GM12872 (cell line): ENCODE measurements at regions not wholly inside any gene's neighbourhood (a gene's known extent, or its start where the extent isn't known, plus 50 kb on each side); places are given as distances from the start of the nearest gene placed in this dataset.

ENCODE experiments used
- CTCF ChIP-seq: IDR thresholded peaks from 3 replicates; pipeline ENCODE4 v1.5.1; 2011; ENCODE audit warnings: low read depth, mild to moderate bottlenecking, low read length, moderate library complexity; ENCODE audit not compliant: insufficient read depth

GRCh38 chr7:136714062-136714461 lies 154.4 kb upstream of the CHRM2 start:
- no peak for TF ChIP-seq CTCF

- TF ChIP-seq CTCF: no peak
These were observed 157.7 kb upstream of the CHRM2 start for GRCh38 chr7:136710751-136711150.

- TF ChIP-seq CTCF: no peak
These were observed 158.6 kb upstream of the CHRM2 start for GRCh38 chr7:136709876-136710275.

GRCh38 chr7:136702913-136703312 lies 165.5 kb upstream of the CHRM2 start:
- TF ChIP-seq CTCF: no peak

- no peak for TF ChIP-seq CTCF
These were observed 169.5 kb upstream of the CHRM2 start for GRCh38 chr7:136698977-136699376.

GRCh38 chr7:136698231-136698630 lies 170.2 kb upstream of the CHRM2 start:
- TF ChIP-seq CTCF: no peak

- no peak for TF ChIP-seq CTCF
These were observed 171.2 kb upstream of the CHRM2 start for GRCh38 chr7:136697271-136697670.
